ENCODE measurements at regions not wholly inside any gene's neighbourhood (a gene's known extent, or its start where the extent isn't known, plus 50 kb on each side); places are given as distances from the start of the nearest gene placed in this dataset.
"Not testable (repeated sequence)": the region's sequence is repeated elsewhere in the genome, so short reads cannot be mapped to it uniquely, and the experiment has no call there.

DNA sequence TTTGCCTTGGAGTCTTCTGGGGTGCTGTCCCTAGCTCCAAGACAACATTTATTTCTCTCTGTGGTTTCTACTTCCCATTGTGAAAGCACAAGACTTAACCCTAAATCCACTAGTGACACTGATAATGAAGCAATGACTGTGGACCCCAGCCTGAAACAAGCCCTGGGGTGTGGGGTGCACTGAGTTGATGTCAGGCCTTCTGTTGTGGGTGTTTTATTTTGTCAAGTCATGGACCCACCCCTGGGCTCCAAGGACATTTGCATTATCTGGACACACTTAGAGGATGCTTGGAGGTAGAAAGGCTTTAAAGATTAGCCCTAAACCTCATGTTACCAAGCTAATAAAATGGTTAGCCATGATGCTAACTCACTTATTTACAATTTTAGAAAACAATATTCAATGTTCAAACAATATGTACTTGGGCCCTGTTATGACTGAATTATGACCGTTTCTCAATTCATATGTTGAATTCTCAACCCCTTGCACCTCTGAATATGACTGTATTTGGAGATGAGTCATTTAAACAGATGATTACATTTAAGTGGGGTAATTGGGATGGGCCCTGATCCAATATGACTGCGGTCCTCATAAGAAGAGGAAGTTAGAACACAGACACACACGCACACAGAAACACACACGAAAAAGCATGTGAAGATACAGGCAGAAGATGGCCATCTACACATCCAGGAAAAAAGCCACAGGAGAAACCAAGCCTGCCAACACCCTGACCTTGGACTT lies 137.2 kb upstream of the IGFBP3 start:
- Histone ChIP-seq H3K36me3 (replicated peaks in 1 of 2) (no peaks in the 10 kb centered on the region), H3K27me3 (no peaks in the 10 kb centered on the region), H3K4me3 (no peak overlapping the region), H3K4me1 (replicated peaks in 1 of 2) (no peaks in the 10 kb centered on the region), H3K27ac (no peak overlapping the region), H3K9me3 (replicated peaks in 1 of 3) (no peaks in the 10 kb centered on the region)
- DNase-seq: no peak
- intact Hi-C loops (cut with DNase I): no loop called here
- TF ChIP-seq, protein P1, sequence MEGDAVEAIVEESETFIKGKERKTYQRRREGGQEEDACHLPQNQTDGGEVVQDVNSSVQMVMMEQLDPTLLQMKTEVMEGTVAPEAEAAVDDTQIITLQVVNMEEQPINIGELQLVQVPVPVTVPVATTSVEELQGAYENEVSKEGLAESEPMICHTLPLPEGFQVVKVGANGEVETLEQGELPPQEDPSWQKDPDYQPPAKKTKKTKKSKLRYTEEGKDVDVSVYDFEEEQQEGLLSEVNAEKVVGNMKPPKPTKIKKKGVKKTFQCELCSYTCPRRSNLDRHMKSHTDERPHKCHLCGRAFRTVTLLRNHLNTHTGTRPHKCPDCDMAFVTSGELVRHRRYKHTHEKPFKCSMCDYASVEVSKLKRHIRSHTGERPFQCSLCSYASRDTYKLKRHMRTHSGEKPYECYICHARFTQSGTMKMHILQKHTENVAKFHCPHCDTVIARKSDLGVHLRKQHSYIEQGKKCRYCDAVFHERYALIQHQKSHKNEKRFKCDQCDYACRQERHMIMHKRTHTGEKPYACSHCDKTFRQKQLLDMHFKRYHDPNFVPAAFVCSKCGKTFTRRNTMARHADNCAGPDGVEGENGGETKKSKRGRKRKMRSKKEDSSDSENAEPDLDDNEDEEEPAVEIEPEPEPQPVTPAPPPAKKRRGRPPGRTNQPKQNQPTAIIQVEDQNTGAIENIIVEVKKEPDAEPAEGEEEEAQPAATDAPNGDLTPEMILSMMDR (IDR thresholded peaks at IDR 0.05): no peak
- TF ChIP-seq POLR2A (IDR thresholded peaks at IDR 0.05): no peak
- WGBS, 4 donors: 85 to 92% (median 91%) methylated on average over 4 of the region's 4 CpGs

DNA sequence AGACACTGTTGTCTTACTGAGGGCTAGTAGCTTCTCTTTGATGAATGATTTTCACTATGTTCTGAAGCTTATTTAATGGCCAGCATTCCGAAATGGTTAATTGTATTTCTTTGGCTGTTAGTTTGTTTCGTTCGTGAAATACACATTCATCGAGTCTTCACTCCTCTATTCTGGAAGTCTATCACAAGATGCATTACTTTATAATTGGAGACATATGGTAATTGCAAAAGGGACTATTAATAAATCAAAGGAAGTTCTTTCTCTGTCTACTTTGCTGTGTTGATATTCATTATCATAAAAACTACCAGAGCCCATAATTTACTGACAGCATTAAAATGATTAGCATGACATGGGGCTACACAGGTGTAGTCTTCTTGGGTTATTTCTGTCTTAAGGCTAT lies 133.8 kb upstream of the IGFBP3 start:
- Histone ChIP-seq H3K9me3 (replicated peaks in 1 of 3) (no peaks in the 10 kb centered on the region), H3K4me1 (replicated peaks in 1 of 2) (no peaks in the 10 kb centered on the region), H3K27ac (no peak overlapping the region), H3K36me3 (replicated peaks in 1 of 2) (no peaks in the 10 kb centered on the region), H3K27me3 (no peaks in the 10 kb centered on the region), H3K4me3 (no peak overlapping the region)
- DNase-seq: no peak
- 74 to 86% (median 77%) methylated on average over 4 of the region's 4 CpGs for WGBS, 4 donors
- intact Hi-C loops (cut with DNase I): no loop called here
- TF ChIP-seq, protein P1 (IDR thresholded peaks at IDR 0.05): no peak

DNA sequence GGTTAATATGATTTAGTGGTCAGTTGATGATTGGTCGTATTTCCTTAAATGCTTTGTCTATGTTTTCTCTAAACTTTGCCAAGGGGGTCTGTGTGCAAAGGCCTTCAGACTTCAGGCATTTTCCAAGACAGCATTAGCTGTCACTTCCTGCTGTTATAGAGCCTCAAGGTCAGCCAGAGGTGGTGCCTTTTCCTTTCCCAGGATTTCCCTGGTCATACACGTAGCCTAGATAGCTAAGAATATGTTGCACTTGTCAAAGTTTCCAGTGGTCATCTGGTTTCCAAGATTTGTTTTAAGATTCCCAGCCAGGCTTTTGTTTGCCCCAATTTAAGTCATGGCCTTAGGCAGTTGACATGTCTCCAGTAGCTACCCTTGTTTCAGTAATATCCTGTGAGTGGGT lies 133.2 kb upstream of the IGFBP3 start:
- Histone ChIP-seq H3K9me3 (replicated peaks in 1 of 3) (no peaks in the 10 kb centered on the region), H3K36me3 (replicated peaks in 1 of 2) (no peaks in the 10 kb centered on the region), H3K4me1 (replicated peaks in 1 of 2) (no peaks in the 10 kb centered on the region), H3K27ac (no peak overlapping the region), H3K4me3 (no peak overlapping the region), H3K27me3 (no peaks in the 10 kb centered on the region)
- intact Hi-C loops (cut with DNase I): no loop called here
- TF ChIP-seq POLR2A (IDR thresholded peaks at IDR 0.05): no peak
- TF ChIP-seq, protein P1 (IDR thresholded peaks at IDR 0.05): no peak
- peak in 1 of 7 donors; percentile 15 for DNase-seq
- 28 to 42% (median 33%) methylated on average over 2 of the region's 2 CpGs for WGBS, 4 donors

DNA sequence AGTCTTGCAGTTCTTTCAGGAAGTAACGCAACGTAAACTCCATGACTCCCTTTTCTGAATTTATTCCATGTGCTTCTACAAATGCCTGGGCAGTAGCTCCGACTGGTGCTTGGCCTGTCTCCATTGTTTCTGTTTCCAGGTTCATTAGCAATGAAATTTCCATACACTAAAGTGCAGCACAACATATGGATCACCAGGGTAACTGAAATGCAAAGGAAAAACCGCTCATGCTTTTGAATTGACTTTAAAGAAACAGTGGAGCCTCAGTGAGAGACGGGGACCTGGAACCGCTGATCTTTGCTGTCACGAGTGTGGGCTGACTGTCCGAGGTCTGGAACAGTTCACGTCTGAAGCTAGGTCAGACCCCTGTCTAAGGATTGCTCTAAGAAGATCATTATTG lies 126.5 kb upstream of the IGFBP3 start:
- TF ChIP-seq, protein P1 (IDR thresholded peaks at IDR 0.05): no peak
- no peak for TF ChIP-seq POLR2A (IDR thresholded peaks at IDR 0.05)
- Histone ChIP-seq H3K9me3 (replicated peaks in 1 of 3) (no peaks in the 10 kb centered on the region), H3K4me3 (no peak overlapping the region), H3K27me3 (no peaks in the 10 kb centered on the region), H3K4me1 (replicated peaks in 1 of 2) (no peaks in the 10 kb centered on the region), H3K27ac (no peak overlapping the region), H3K36me3 (replicated peaks in 1 of 2) (no peaks in the 10 kb centered on the region)
- intact Hi-C loops (cut with DNase I): no loop called here
- WGBS, 4 donors: 76 to 84% (median 81%) methylated on average over 9 of the region's 9 CpGs
- no peak for DNase-seq

DNA sequence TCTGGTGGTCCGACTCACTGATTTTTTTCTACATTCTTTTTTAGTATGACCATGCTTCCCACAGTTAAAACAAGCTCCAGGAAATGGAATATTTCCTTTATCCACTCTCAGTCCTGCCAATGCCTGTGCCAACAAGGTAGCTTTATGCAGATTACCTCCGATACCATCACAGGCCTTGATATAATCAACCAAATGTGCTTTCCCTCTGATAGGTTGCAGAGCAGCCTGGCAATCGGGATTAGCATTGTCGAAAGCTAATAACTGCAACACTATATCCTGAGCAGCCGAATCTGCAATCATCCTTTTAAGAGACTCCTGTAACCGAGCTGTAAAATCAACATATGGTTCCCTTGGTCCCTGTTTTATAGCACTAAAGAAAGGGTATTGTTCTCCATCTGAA lies 122.3 kb upstream of the IGFBP3 start:
- DNase-seq; H3K27me3 ChIP-seq; H3K4me3 ChIP-seq; H3K36me3 ChIP-seq (replicated peaks in 1 of 2); intact Hi-C loops (cut with DNase I); H3K27ac ChIP-seq; H3K9me3 ChIP-seq (replicated peaks in 1 of 3); H3K4me1 ChIP-seq (replicated peaks in 1 of 2): not testable (repeated sequence)
- 76 to 83% (median 82%) methylated on average over 6 of the region's 6 CpGs for WGBS, 4 donors

DNA sequence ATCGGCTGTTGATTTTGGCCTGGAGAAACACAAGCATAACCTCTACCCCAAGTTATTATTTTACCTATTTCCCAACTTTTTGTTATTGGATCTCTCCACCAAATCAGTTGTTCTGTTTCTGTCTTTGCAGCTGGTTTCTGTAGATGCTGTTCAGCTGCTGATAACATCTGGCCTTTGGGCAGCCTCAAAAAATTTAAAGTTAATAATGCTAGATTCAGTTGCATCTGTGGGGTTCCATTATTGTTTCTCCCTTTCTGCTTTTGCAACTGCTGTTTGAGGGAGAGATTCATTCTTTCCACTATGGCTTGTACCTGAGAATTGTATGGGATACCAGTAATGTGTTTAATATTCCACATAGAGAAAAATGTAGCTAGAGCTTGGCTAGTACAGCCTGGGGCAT lies 118.7 kb upstream of the IGFBP3 start:
- H3K36me3 ChIP-seq (replicated peaks in 1 of 2); intact Hi-C loops (cut with DNase I); H3K27ac ChIP-seq; H3K9me3 ChIP-seq (replicated peaks in 1 of 3); H3K4me1 ChIP-seq (replicated peaks in 1 of 2); DNase-seq; H3K4me3 ChIP-seq; H3K27me3 ChIP-seq: not testable (repeated sequence)
- 61 to 88% (median 78%) methylated on average over 1 of the region's 1 CpG for WGBS, 4 donors

Data from adrenal gland (tissue), 9 donors.